Nephron progenitor cell (in vitro differentiated cells): ENCODE measurements at regions not wholly inside any gene's neighbourhood (a gene's known extent, or its start where the extent isn't known, plus 50 kb on each side); places are given as distances from the start of the nearest gene placed in this dataset.

ENCODE experiments used
- DNase-seq: peaks from one replicate; pipeline ENCODE4 v3.0.0; 2021
- H3K27ac Mint-ChIP-seq: 2 replicates; pipeline ENCODE4 v1.8.0; 2021; ENCODE audit warnings: mild to moderate bottlenecking, moderate library complexity, mixed read lengths
- H3K27me3 Mint-ChIP-seq: 2 replicates; pipeline ENCODE4 v1.8.0; 2021; ENCODE audit warnings: mild to moderate bottlenecking, low read depth, mixed read lengths; ENCODE audit not compliant: poor library complexity
- H3K36me3 Mint-ChIP-seq: 2 replicates; pipeline ENCODE4 v1.8.0; 2021; ENCODE audit warnings: low read depth, mixed read lengths
- H3K4me1 Mint-ChIP-seq: 2 replicates; pipeline ENCODE4 v1.8.0; 2021; ENCODE audit warnings: mixed read lengths
- H3K4me3 Mint-ChIP-seq: 2 replicates; pipeline ENCODE4 v1.8.0; 2021; ENCODE audit warnings: mild to moderate bottlenecking, moderate library complexity, mixed read lengths
- H3K9me3 Mint-ChIP-seq: 2 replicates; pipeline ENCODE4 v1.8.0; 2021; ENCODE audit warnings: mild to moderate bottlenecking, moderate library complexity, mixed read lengths
- CTCF ChIP-seq: fragments of 200-600 bp; sonication (generic); IDR thresholded peaks from 2 replicates; pipeline ENCODE4 v1.5.0; 2021; ENCODE audit warnings: antibody characterized with exemption

GRCh38 chr5:159787837-159788236 lies 128.4 kb upstream of the ADRA1B start:
- Mint-ChIP-seq H3K27me3 (peaks cover 6% of the 10 kb centered on the region), H3K9me3 (no peaks in the 10 kb centered on the region), H3K4me1 (peaks cover 5% of the 10 kb centered on the region), H3K27ac (peak overlapping the region; percentile 6), H3K4me3 (no peak overlapping the region), H3K36me3 (no peaks in the 10 kb centered on the region)
- TF ChIP-seq CTCF, result no peak
- DNase-seq, result no peak

- TF ChIP-seq CTCF, result no peak
- no peaks in the 10 kb centered on the region for H3K9me3 Mint-ChIP-seq
- peaks cover 5% of the 10 kb centered on the region for H3K4me1 Mint-ChIP-seq
- H3K36me3 Mint-ChIP-seq, result no peaks in the 10 kb centered on the region
- H3K4me3 Mint-ChIP-seq, result no peak overlapping the region
- H3K27ac Mint-ChIP-seq, result no peak overlapping the region
- DNase-seq, result no peak
- peaks cover 10% of the 10 kb centered on the region for H3K27me3 Mint-ChIP-seq
Measured at GRCh38 chr5:159788835-159789331, 127.4 kb upstream of the ADRA1B start.

GRCh38 chr5:159792180-159792579 lies 124.1 kb upstream of the ADRA1B start:
- no peaks in the 10 kb centered on the region for H3K9me3 Mint-ChIP-seq
- peaks cover 10% of the 10 kb centered on the region for H3K27me3 Mint-ChIP-seq
- no peak overlapping the region for H3K27ac Mint-ChIP-seq
- TF ChIP-seq CTCF, result no peak
- peaks cover 13% of the 10 kb centered on the region for H3K4me1 Mint-ChIP-seq
- no peak overlapping the region for H3K4me3 Mint-ChIP-seq
- no peak for DNase-seq
- H3K36me3 Mint-ChIP-seq, result no peaks in the 10 kb centered on the region

- peaks cover 13% of the 10 kb centered on the region for H3K4me1 Mint-ChIP-seq
- H3K36me3 Mint-ChIP-seq, result no peaks in the 10 kb centered on the region
- H3K27ac Mint-ChIP-seq, result peak overlapping the region; percentile 2
- H3K27me3 Mint-ChIP-seq, result peaks cover 7% of the 10 kb centered on the region
- no peak overlapping the region for H3K4me3 Mint-ChIP-seq
- TF ChIP-seq CTCF, result no peak
- no peaks in the 10 kb centered on the region for H3K9me3 Mint-ChIP-seq
- no peak for DNase-seq
Measured at GRCh38 chr5:159797261-159797970, 118.9 kb upstream of the ADRA1B start.

- Mint-ChIP-seq H3K9me3 (peaks cover under 1% of the 10 kb centered on the region), H3K4me3 (no peak overlapping the region), H3K27ac (no peak overlapping the region), H3K27me3 (peaks cover 3% of the 10 kb centered on the region), H3K4me1 (peaks cover 13% of the 10 kb centered on the region), H3K36me3 (no peaks in the 10 kb centered on the region)
- DNase-seq, result no peak
- no peak for TF ChIP-seq CTCF
Measured at GRCh38 chr5:159799701-159800100, 116.6 kb upstream of the ADRA1B start.
